ENCODE measurements at regions not wholly inside any gene's neighbourhood (a gene's known extent, or its start where the extent isn't known, plus 50 kb on each side); places are given as distances from the start of the nearest gene placed in this dataset.

DNA sequence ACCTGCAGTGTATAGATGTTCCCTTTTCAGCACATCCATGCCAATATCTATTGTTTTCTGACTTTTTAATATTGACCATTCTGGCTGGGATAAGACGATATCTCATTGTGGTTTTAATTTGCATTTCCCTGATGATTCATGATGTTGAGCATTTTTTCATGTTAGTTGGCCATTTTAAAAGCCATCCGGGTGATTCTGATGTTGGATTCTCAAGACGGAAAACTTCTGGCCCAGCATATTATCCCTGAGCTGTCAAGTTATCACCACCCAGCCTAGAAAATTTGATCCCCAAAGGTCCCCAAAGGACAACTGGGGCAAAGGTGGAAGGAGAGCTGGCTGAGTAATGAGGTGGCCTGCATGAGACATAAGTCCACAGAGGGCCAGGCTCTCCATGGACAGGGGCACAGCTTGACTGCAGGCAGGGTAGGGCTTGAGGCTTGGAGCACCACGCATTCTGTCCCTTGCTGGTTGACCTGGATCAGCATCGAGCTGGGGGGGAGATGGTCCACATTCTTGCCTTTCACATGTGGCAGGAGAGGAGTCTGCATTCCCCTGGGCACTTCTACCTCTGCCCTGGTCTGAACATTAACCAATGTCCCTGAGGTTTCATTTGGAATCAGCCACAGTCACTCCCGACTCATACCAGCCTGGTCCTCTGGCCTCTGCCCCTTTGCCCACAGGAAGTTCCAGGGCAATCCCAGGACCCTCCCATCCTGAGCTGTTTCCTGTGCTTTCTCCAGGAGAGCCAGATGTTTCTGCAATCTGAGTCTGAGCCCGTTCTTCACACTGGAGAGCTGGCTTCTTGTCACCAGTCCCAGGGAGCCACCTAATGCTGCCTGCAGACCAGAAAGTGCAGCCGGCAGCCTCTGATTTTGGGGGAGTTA lies 69.2 kb downstream of the ISG20 start:
- peak in 1 of 2 experiments; percentile 34 for DNase-seq

DNA sequence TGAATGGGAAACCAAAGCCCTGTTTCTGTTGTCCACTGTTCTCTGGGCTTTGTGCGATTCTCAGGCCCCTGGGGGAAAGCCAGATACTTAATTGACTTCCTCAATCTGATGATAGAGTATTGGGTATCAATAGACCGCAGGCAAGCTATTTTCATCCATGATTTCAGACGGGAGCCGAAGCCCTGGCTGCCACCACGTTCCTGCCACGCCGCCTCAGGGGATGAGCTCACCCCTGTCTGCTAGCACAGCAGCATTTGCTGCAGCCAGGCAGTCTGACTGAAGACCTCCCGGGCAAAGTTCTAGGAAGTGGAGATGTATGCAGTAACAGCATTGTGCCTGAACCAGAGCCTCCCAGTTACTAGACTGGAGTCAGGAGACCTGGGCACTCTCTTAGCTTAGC lies 69.8 kb downstream of the ISG20 start:
- DNase-seq: no peak

- DNase-seq: no peak
Observed at GRCh38 chr15:88710027-88710715, 71.4 kb downstream of the ISG20 start.

GRCh38 chr15:88711806-88712205 lies 73.0 kb downstream of the ISG20 start:
- DNase-seq: no peak

GRCh38 chr15:88714782-88715372 lies 76.1 kb downstream of the ISG20 start:
- DNase-seq: no peak

DNA sequence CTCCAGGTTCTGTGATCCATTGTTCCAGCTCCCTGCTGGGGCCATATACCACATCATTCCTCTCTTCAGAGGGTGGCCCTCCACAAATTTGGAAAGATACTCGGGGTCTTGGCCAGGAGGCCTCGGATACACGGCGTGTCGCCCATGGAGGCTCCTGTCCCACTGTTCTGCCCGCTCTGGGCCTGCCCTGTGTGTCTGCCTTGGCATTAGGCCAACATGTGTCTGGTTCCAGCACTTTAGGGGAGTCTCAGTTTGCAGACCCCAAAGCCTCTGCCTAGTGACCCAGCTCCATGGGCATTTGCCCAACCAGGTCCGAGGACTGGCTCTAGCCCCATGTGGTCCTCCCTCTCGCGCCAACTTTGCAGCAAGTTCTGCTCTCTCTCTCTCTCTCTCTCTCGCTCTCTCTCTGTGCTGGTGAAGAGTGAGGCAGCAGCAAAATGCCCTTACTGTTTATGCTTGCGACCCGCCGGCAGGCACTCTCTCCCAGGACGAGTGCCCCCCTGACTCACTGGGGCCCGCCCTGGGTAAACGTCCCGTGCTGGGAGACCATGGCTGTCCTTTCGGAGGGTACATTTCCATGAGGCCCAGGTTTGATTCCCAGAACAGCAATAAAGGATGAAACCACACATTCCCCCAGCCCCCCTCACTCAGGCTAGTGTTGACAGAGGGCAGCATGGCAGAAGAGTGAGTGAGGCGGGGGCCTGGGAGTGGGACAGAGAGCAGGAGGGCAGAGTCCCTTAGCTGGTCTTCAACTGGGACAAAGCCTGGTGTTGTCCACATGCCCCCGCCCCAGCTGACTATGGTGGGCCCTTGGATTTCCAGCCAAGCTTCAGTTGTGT lies 77.9 kb downstream of the ISG20 start:
- no peak for DNase-seq

GRCh38 chr15:88717382-88718031 lies 78.7 kb downstream of the ISG20 start:
- no peak for DNase-seq

- DNase-seq: no peak
Observed at GRCh38 chr15:88718731-88719130, 79.9 kb downstream of the ISG20 start.

DNA sequence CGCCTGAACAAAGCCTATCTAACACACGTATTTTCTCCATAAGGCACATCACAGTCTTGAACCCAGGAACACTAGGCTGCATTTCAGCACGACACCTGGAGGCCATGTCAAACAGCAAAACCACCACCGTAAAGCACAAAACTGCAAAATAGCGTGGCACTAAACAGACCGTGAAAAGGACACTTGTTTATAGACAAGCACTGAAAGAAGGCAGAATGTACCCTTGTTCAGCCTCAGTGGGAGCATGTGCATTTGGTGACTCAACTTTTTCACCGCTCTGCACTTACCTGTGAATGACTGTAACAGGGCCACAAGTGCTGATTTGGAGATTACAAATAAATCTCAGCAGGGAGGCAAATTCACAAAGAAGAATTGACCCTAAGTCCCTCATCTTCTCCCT lies 80.8 kb downstream of the ISG20 start:
- DNase-seq: no peak

DNA sequence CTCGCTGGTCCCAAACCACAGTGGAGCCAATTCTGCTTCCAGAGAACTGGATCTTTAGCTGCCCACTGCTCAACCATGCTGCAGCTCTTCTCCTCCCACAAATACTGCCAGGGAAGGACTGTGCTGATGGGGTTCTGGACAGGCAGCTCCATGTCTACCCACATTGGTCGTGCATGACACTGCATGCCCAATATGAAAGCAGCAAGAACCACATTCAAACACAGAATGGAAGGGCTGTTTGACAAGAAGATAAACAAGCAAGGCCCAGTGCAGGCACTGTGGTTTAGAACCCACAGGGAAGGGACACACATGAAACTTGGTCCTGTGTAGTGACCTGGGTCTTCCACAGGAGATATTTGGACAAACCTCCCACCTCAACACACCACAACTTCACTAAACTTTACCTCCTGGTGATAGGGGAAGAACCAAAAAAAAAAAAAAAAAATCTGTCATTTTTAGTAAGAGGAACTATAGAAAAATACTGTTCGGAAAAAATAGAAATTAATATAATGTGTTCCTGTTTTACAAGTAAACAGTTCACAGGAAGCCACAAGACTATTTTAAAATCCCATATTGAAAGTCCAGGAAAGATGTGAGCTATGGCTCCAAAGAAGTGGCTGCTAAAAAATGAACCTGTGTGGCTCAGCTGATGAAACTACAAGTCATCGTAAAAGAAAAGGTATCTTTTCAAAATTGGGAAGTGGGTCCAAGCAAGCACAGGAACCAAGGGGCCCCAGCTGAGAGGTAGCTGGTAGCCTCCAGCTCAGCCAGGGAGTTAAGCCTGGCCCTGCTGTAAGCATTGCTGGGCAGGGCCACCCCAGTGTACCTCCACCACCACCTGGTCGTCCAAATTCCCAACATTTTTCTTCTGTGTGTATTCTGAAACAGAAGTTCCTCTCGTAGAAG lies 77.7 kb upstream of the ACAN start:
- no peak for DNase-seq

DNA sequence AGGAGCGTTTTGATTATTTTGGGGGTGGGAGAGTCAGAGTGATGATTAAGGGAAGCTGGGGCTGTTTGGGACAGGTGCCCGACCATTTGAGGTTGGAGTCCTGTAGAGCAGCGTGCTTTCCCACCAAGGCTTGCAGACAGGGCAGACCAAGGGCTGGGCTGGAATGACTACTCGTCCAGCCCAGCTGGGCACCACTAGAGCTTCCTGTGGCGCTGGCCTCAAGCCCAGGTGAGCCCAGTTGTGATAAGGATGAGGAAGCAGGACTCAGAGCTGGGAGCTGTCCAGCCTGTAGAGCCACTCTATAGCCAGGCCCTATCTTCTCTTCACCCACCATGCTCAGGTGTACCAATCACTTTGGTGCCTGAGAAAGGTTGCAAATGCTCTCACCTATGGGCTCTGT lies 75.8 kb upstream of the ACAN start:
- no peak for DNase-seq

- no peak for DNase-seq
Observed at GRCh38 chr15:88729581-88729980, 73.7 kb upstream of the ACAN start.

GRCh38 chr15:88730751-88731150 lies 72.5 kb upstream of the ACAN start:
- no peak for DNase-seq

DNA sequence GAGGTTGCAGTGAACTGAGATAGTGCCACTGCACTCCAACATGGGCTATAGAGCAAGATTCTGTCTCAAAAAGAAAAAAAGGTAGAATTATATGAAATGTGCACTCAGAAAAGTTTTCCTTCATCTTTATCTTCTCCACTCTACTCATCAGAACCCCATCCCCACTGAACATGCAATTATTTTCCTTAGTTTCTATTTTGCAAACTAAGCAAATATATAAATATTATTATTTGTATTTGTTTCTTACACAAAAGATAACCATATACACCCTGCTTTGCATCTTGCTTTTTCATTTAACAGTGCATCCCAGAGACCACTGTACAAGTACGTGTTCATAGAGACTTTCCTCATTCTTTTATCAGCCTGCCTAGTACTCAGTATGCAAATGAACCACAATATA lies 68.0 kb upstream of the ACAN start:
- DNase-seq: no peak

GRCh38 chr15:88736204-88736603 lies 67.0 kb upstream of the ACAN start:
- no peak for DNase-seq

DNA sequence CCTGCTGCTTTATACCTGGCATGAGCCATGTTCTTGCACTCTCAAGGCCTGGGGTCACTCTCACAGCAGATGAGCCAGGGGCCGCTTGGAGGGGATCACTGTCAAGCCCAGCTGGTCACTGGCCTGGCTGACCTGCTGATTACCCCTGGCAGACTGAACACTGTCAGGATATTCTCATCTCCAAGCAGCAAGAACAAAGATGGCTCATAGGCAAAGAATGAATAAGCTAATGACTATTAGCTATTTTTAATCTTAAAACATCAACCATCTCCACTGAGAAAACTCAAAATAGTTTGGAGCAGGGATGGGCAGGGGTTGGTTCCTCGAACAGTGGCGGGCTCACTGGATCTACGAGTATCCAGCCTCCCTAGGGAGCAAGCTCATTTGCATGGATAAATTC lies 64.4 kb upstream of the ACAN start:
- no peak for DNase-seq

- DNase-seq: no peak
Observed at GRCh38 chr15:88739541-88739940, 63.7 kb upstream of the ACAN start.

DNA sequence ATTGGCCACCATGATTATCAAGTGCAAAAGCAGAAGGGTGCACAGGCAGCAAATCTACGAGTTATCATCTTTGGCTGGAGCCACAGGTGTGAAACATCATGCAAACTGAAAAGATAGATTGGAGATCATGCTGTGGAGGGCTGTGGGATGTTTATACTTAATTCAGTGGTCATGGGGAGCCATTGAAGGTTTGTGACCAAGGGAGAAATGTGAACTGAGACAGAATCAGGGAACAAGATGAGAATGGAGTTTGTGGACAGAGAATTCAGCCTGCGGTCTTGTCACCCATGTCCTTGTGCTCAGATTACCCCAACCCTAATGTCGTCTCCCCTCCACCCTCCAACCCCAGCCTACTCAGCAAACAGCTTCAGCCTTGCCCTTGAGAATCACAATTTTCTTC lies 62.9 kb upstream of the ACAN start:
- DNase-seq: no peak

DNA sequence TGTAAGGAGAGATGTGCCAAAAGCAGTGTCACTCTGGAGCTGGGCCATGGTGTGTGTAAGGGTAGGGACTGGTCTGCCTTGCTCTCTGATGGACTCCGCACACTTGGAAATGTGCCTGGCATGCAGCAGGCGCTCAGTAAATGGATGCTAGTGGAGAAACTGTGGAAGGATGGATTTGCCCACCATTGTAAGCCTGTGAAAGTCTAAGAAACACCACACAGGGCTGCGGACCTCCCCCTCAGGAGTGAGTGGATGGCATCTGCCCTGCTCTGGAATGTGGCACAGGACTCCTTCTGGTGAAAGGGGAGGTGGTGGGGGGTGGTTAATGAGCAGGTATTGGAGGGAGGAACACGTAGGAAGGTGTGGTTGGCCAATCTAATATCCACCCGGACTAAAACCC lies 62.2 kb upstream of the ACAN start:
- DNase-seq: no peak

DNA sequence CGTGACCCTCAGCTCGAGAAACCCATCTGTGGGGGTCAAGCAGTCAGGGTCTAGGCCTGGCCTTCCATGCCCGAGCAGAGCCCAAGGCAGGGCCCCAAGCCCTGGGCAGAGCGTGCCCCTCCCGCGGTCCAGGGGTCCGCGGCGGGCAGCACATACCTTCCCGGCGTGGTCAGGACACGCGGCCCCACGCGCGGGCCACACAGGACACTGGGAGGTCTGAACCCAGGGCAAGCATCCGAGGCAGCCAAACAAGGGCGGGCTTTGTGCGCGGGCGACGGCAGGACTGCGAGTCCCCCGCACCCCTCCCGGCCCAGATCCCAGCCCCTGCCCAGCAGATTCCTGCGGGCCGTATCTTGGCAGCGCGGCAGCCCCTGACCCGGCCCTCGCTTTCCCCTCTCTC lies 61.6 kb upstream of the ACAN start:
- DNase-seq: no peak

DNA sequence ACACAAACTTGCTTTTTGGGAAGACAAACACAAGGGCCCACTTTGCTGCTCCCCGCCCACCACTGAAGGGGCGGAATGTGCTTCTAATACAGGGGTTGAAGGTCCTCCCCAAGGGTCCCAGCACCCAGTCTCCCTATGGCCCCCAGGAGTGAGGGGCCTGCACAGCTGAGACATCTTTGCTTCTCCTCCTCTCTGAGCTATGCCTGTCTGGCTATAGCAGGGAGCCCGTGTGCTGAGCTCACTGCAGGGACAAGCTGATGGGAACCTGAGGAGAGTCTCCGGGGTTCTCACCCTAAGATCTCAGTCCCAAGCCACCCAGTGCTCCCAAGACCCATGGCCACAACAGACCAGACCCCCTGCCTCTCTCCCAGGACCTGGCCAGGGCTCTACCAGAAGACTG lies 61.1 kb upstream of the ACAN start:
- DNase-seq: no peak
